Activated T-helper 1 cell treated with anti-CD3 and anti-CD28 coated beads, Interleukin-12 subunit alpha, Interleukin-12 subunit beta, Interleukin-2, Interleukin-4 antibody, amounts not matched to agents 30 ng/mL and 10 ng/mL and 1 ng/mL, durations not matched to agents 14 hours and 24 hours and 36 hours (primary cell): ENCODE measurements at regions not wholly inside any gene's neighbourhood (a gene's known extent, or its start where the extent isn't known, plus 50 kb on each side); places are given as distances from the start of the nearest gene placed in this dataset.
A peak's percentile ranks its signal among the peaks of the same experiment; 100 is the strongest.

Experiments
- DNase-seq: peaks from one replicate; pipeline ENCODE4 v3.0.0; 2021; ENCODE audit warnings: low spot score
- H3K27ac Mint-ChIP-seq: one replicate; pipeline ENCODE4 v1.8.0; 2021; ENCODE audit warnings: mild to moderate bottlenecking, mixed read lengths
- H3K27me3 Mint-ChIP-seq: one replicate; pipeline ENCODE4 v1.8.0; 2022; ENCODE audit warnings: mild to moderate bottlenecking, moderate library complexity, mixed read lengths; ENCODE audit not compliant: insufficient read depth
- H3K36me3 Mint-ChIP-seq: one replicate; pipeline ENCODE4 v1.8.0; 2021; ENCODE audit warnings: low read depth, mixed read lengths
- H3K4me1 Mint-ChIP-seq: one replicate; pipeline ENCODE4 v1.8.0; 2021; ENCODE audit warnings: low read depth, mixed read lengths
- H3K4me3 Mint-ChIP-seq: one replicate; pipeline ENCODE4 v1.8.0; 2021; ENCODE audit warnings: mild to moderate bottlenecking, moderate library complexity, mixed read lengths
- H3K9me3 Mint-ChIP-seq: one replicate; pipeline ENCODE4 v1.8.0; 2021; ENCODE audit warnings: mixed read lengths
- intact Hi-C: fragments of 100-400 bp; cut with micrococcal nuclease; formaldehyde crosslinking; loops from one replicate; pipeline ENCODE4 v1.15.1; 2024

DNA sequence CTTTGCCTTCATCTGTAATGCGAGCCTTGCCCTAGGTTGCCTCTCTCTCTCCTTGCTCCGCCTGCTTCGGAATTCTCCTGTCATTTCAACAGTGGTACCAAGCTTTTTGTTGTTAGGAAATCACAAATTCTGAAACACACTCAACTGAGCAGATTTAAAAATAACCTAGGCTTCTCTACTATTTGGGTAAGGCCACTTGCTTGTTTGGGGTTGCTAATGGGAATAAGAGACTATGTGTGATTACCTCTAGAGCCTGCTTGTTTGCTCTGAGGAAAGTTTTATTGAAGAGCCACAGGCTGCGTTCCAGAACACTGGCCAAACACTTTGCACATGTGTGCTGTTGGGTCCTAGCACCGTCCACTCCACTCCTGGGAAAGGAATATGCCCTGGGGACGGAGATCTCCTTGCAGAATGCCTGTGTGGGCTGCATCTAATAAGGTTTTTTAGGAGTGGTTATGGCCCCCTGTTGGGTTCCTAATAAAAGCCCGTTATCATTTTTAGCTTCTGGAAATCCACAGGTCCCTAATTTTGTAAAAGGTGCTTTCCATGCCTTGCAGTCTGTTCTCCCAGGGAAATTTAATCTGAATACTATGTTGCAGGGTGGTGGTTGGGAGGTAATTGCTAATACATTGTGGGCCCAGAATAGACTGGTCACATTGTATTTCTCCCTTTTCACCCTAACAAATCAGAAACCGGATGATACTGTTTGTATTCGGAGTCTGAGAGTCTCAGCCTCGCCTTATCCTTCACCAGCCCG is 68.7 kb upstream of the KLF6 start:
- H3K27ac Mint-ChIP-seq, result peak overlapping the region; percentile 57
- intact Hi-C loops, result loop anchor here (5.0 kb wide), 1 partner anchor 96 kb away; no protein-coding TSS in a partner anchor
- H3K27me3 Mint-ChIP-seq, result no peaks in the 10 kb centered on the region
- no peak overlapping the region for H3K4me3 Mint-ChIP-seq
- H3K9me3 Mint-ChIP-seq, result peaks cover 7% of the 10 kb centered on the region
- peaks cover 37% of the 10 kb centered on the region for H3K4me1 Mint-ChIP-seq
- peaks cover 2% of the 10 kb centered on the region for H3K36me3 Mint-ChIP-seq
- no peak for DNase-seq

GRCh38 chr10:3853016-3853415 is 68.0 kb upstream of the KLF6 start:
- Mint-ChIP-seq H3K27me3 (no peaks in the 10 kb centered on the region), H3K4me1 (peaks cover 37% of the 10 kb centered on the region), H3K4me3 (no peak overlapping the region), H3K36me3 (peaks cover 2% of the 10 kb centered on the region), H3K27ac (peak overlapping the region; percentile 92), H3K9me3 (peaks cover 7% of the 10 kb centered on the region)
- intact Hi-C loops, result loop anchor here (5.0 kb wide), 1 partner anchor 96 kb away; no protein-coding TSS in a partner anchor
- DNase-seq, result no peak

DNA sequence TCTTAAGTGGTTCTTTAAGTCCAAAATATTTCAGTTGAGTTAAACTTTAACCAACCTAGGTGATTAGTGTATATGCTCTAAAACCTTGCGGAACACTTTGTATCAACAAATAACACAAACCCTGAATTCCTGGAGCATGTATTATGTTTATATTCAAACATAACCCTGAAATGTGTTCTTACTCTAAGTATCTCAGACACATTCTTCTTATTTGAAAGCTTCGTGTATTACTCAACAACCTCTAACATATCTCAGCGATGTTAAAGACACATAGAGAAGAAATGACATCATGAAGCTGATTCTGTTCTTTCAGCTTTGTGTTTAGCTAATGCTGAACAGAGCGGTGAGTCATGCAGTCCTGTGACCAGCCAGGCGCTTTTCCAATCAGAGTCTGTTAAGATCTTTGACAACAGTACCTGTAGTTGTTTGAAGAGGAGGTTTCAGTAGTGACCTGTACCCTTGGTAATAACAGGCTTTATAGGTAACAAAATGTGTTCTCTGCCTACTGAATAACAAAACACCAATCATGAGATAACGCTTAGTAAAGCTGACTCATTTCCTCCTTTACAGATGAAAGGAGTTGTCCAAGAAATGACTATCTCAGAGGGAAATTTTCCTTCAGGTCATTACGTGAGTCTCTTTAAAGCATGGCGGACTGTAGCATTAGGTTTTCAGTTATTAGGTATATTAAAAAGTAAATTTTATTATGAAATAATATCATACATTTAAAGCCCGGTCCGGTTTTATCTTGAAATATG is 67.3 kb upstream of the KLF6 start:
- peaks cover 37% of the 10 kb centered on the region for H3K4me1 Mint-ChIP-seq
- peak; percentile 58 for DNase-seq
- peak overlapping the region; percentile 92 for H3K27ac Mint-ChIP-seq
- peaks cover 7% of the 10 kb centered on the region for H3K9me3 Mint-ChIP-seq
- H3K36me3 Mint-ChIP-seq, result peaks cover 2% of the 10 kb centered on the region
- H3K27me3 Mint-ChIP-seq, result no peaks in the 10 kb centered on the region
- intact Hi-C loops, result loop anchor here (1.0 to 5.0 kb wide), 9 partner anchors 13 to 279 kb away; no protein-coding TSS in a partner anchor
- H3K4me3 Mint-ChIP-seq, result peak overlapping the region; percentile 52

GRCh38 chr10:3850999-3851937 is 66.3 kb upstream of the KLF6 start:
- intact Hi-C loops, result loop anchor here (5.0 kb wide), 1 partner anchor 94 kb away; no protein-coding TSS in a partner anchor
- peak overlapping the region; percentile 17 for H3K4me3 Mint-ChIP-seq

DNA sequence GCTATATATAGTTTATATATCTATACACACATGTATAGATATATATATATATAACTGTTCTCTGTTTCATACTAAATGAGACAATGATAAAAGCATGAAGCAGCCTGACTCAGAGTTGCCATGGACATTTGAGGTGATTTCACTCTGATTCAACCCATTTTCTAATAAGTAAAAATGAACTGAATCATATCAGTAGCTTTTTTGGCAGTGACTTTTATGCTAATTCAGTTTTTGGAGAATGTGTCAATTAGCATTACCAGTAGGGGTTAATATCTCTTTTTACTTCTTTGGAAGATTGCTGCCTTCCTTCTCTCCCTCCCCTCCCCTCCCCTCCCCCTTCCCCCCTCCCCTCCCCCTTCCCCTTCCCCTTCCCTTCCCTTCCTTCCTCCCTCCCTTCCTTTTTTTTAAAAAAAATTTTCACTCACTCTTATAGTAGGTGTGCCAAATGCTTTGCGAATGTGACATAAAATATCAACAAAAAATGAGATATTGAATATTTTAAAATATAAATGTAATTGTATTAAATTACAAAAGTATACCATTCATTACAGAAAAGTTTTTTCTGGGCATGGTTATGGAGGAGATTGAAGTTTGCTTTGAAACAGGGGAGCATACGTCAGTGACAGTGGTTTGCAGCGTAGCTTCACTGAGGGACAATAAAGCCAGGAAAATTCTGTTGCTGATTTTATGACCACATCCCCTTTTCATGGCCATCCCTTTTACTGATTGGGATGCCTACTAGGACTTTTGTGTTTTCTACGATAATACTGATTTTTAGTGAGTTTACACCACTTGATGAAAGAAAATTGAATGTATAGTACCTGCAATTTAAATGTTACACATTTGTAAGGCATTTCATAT is 64.0 kb upstream of the KLF6 start:
- no peak overlapping the region for H3K27ac Mint-ChIP-seq
- peaks cover 2% of the 10 kb centered on the region for H3K36me3 Mint-ChIP-seq
- intact Hi-C loops, result loop anchor here (1.0 kb wide), 1 partner anchor 13 kb away; no protein-coding TSS in a partner anchor
- no peak for DNase-seq
- no peaks in the 10 kb centered on the region for H3K27me3 Mint-ChIP-seq
- no peak overlapping the region for H3K4me3 Mint-ChIP-seq
- H3K9me3 Mint-ChIP-seq, result peaks cover 7% of the 10 kb centered on the region
- peaks cover 37% of the 10 kb centered on the region for H3K4me1 Mint-ChIP-seq

More at GRCh38 chr10:3850999-3851937, 66.3 kb upstream of the KLF6 start:
- peaks cover 7% of the 10 kb centered on the region for H3K9me3 Mint-ChIP-seq
- no peak for DNase-seq
- peaks cover 37% of the 10 kb centered on the region for H3K4me1 Mint-ChIP-seq
- no peaks in the 10 kb centered on the region for H3K27me3 Mint-ChIP-seq
- peak overlapping the region; percentile 92 for H3K27ac Mint-ChIP-seq
- H3K36me3 Mint-ChIP-seq, result peaks cover 2% of the 10 kb centered on the region

- Mint-ChIP-seq H3K4me3 (no peak overlapping the region), H3K27ac (no peak overlapping the region)
- intact Hi-C loops, result loop anchor here (1.0 kb wide), 1 partner anchor 12 kb away; no protein-coding TSS in a partner anchor
Measured at GRCh38 chr10:3848005-3848774, 63.2 kb upstream of the KLF6 start.

DNA sequence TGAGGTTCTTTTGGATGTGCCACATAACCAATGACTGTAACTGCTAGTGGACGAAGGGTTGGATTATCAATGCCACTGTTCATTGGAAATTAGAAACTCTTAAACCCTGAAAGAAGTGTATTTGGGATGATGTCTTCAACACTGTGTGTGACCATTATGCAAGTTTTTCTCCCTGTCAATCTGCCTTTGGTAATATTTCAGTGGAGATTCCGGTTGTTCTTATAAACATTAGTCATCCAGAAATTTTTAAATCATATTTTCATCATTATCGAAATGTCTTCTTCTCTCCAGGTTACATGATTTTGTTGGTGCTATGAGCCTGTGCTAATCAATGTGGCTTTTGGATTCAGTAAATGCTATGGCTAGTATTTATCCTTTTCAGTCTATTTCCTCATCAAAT is 61.7 kb upstream of the KLF6 start:
- no peak overlapping the region for H3K4me3 Mint-ChIP-seq
- H3K36me3 Mint-ChIP-seq, result peaks cover 2% of the 10 kb centered on the region
- intact Hi-C loops, result no loop called here
- peaks cover 20% of the 10 kb centered on the region for H3K4me1 Mint-ChIP-seq
- H3K27ac Mint-ChIP-seq, result no peak overlapping the region
- DNase-seq, result no peak
- H3K9me3 Mint-ChIP-seq, result peaks cover 4% of the 10 kb centered on the region
- H3K27me3 Mint-ChIP-seq, result no peaks in the 10 kb centered on the region

More at GRCh38 chr10:3848005-3848774, 63.2 kb upstream of the KLF6 start:
- DNase-seq, result no peak
- Mint-ChIP-seq H3K36me3 (peaks cover 2% of the 10 kb centered on the region), H3K27me3 (no peaks in the 10 kb centered on the region), H3K4me1 (peaks cover 33% of the 10 kb centered on the region), H3K9me3 (peaks cover 7% of the 10 kb centered on the region)

- no peak for DNase-seq
- intact Hi-C loops, result no loop called here
- H3K27me3 Mint-ChIP-seq, result no peaks in the 10 kb centered on the region
- no peak overlapping the region for H3K4me3 Mint-ChIP-seq
- H3K27ac Mint-ChIP-seq, result no peak overlapping the region
- no peaks in the 10 kb centered on the region for H3K36me3 Mint-ChIP-seq
- peaks cover under 1% of the 10 kb centered on the region for H3K4me1 Mint-ChIP-seq
- no peaks in the 10 kb centered on the region for H3K9me3 Mint-ChIP-seq
Measured at GRCh38 chr10:3844491-3845025, 59.5 kb upstream of the KLF6 start.

- intact Hi-C loops, result no loop called here
- Mint-ChIP-seq H3K4me3 (no peak overlapping the region), H3K27me3 (no peaks in the 10 kb centered on the region), H3K36me3 (no peaks in the 10 kb centered on the region), H3K4me1 (peaks cover 15% of the 10 kb centered on the region), H3K27ac (no peak overlapping the region), H3K9me3 (no peaks in the 10 kb centered on the region)
- no peak for DNase-seq
Measured at GRCh38 chr10:3838460-3839437, 53.7 kb upstream of the KLF6 start.

GRCh38 chr10:3837647-3838459 is 52.8 kb upstream of the KLF6 start:
- H3K4me3 Mint-ChIP-seq, result no peak overlapping the region
- H3K4me1 Mint-ChIP-seq, result peaks cover 19% of the 10 kb centered on the region
- no peaks in the 10 kb centered on the region for H3K36me3 Mint-ChIP-seq
- H3K9me3 Mint-ChIP-seq, result no peaks in the 10 kb centered on the region
- no peak overlapping the region for H3K27ac Mint-ChIP-seq
- no peaks in the 10 kb centered on the region for H3K27me3 Mint-ChIP-seq
- no peak for DNase-seq
- intact Hi-C loops, result no loop called here
